Neuronal stem cell (in vitro differentiated cells): ENCODE measurements at regions not wholly inside any gene's neighbourhood (a gene's known extent, or its start where the extent isn't known, plus 50 kb on each side); places are given as distances from the start of the nearest gene placed in this dataset.
A peak's percentile ranks its signal among the peaks of the same experiment; 100 is the strongest.

Experiments
- DNase-seq: peaks from one replicate; pipeline ENCODE4 v3.0.0-alpha.2; 2013; ENCODE audit warnings: low spot score
- H2AFZ ChIP-seq: one replicate; pipeline ENCODE4 v1.6.1; 2013; ENCODE audit warnings: mild to moderate bottlenecking, low read length, inconsistent platforms
- H2AK5ac ChIP-seq: 2 replicates; pipeline ENCODE4 v1.6.1; 2013; ENCODE audit warnings: low read depth, mild to moderate bottlenecking, inconsistent platforms, low read length, moderate library complexity, mixed read lengths
- H2BK120ac ChIP-seq: 2 replicates; pipeline ENCODE4 v1.6.1; 2013; ENCODE audit warnings: low read depth, mild to moderate bottlenecking, inconsistent platforms, low read length, moderate library complexity, mixed read lengths
- H2BK12ac ChIP-seq: one replicate; pipeline ENCODE4 v1.6.1; 2013; ENCODE audit warnings: low read length, inconsistent platforms
- H2BK15ac ChIP-seq: 2 replicates; pipeline ENCODE4 v1.6.1; 2013; ENCODE audit warnings: mild to moderate bottlenecking, low read length, inconsistent platforms, mixed read lengths
- H2BK5ac ChIP-seq: one replicate; pipeline ENCODE4 v1.6.1; 2013; ENCODE audit warnings: inconsistent platforms, mild to moderate bottlenecking, low read length, moderate library complexity
- H3K14ac ChIP-seq: one replicate; pipeline ENCODE4 v1.6.1; 2013; ENCODE audit warnings: low read length, inconsistent platforms
- H3K18ac ChIP-seq: 2 replicates; pipeline ENCODE4 v1.6.1; 2013; ENCODE audit warnings: low read length, inconsistent platforms
- H3K23ac ChIP-seq: 2 replicates; pipeline ENCODE4 v1.6.1; 2013; ENCODE audit warnings: low read depth, mild to moderate bottlenecking, mixed read lengths, low read length, inconsistent platforms; ENCODE audit not compliant: poor library complexity
- H3K27ac ChIP-seq: replicated peaks from 3 replicates; pipeline ENCODE4 v1.5.1; 2013; ENCODE audit warnings: low read length, inconsistent platforms
- H3K27me3 ChIP-seq, 3 experiments: 2 replicates each; pipeline ENCODE4 v1.6.1; 2013; ENCODE audit warnings: low read length in 3 of 3, mild to moderate bottlenecking in 2 of 3, inconsistent platforms in 1 of 3, low read depth in 1 of 3, mixed read lengths in 1 of 3, moderate library complexity in 1 of 3; ENCODE audit not compliant: control insufficient read depth in 3 of 3, insufficient read depth in 3 of 3
- H3K36me3 ChIP-seq, 2 donors: replicated peaks in 1 of 2; 2 replicates each; pipeline ENCODE4 v1.6.1; 2013; ENCODE audit warnings: low read length in 2 of 2; ENCODE audit not compliant: control insufficient read depth in 2 of 2, insufficient read depth in 2 of 2
- H3K4ac ChIP-seq: 2 replicates; pipeline ENCODE4 v1.6.1; 2013; ENCODE audit warnings: inconsistent platforms, mild to moderate bottlenecking, low read length, moderate library complexity
- H3K4me1 ChIP-seq, 2 donors: 1 replicate in 1 of 2; 2 replicates in 1 of 2; pipeline ENCODE4 v1.6.1; 2013; ENCODE audit warnings: low read length in 2 of 2, low read depth in 1 of 2; ENCODE audit not compliant: control insufficient read depth in 2 of 2, insufficient read depth in 1 of 2
- H3K4me2 ChIP-seq: one replicate; pipeline ENCODE4 v1.6.1; 2013; ENCODE audit warnings: mild to moderate bottlenecking, low read length, inconsistent platforms; ENCODE audit not compliant: insufficient read depth, poor library complexity, severe bottlenecking
- H3K4me3 ChIP-seq, 2 donors: 2 replicates each; pipeline ENCODE4 v1.5.1; 2013; ENCODE audit warnings: low read length in 2 of 2, mild to moderate bottlenecking in 2 of 2, inconsistent platforms in 1 of 2, moderate library complexity in 1 of 2
- H3K79me1 ChIP-seq: one replicate; pipeline ENCODE4 v1.6.1; 2013; ENCODE audit warnings: low read depth, mild to moderate bottlenecking, inconsistent platforms, low read length, moderate library complexity
- H3K9ac ChIP-seq: one replicate; pipeline ENCODE4 v1.6.1; 2013; ENCODE audit warnings: mild to moderate bottlenecking, low read depth, low read length, inconsistent platforms; ENCODE audit not compliant: poor library complexity
- H3K9me3 ChIP-seq, 2 donors: replicated peaks in 1 of 2; 2 replicates each; pipeline versions ENCODE3 to v1.6.1; 2013; ENCODE audit warnings: low read length in 2 of 2, mild to moderate bottlenecking in 2 of 2, inconsistent platforms in 1 of 2, low read depth in 1 of 2, mixed read lengths in 1 of 2, moderate library complexity in 1 of 2; ENCODE audit not compliant: control insufficient read depth in 2 of 2, insufficient read depth in 1 of 2
- H4K8ac ChIP-seq: one replicate; pipeline ENCODE4 v1.6.1; 2013; ENCODE audit warnings: low read depth, mild to moderate bottlenecking, inconsistent platforms, low read length, moderate library complexity
- H4K91ac ChIP-seq: one replicate; pipeline ENCODE4 v1.6.1; 2013; ENCODE audit warnings: low read length, low read depth, mild to moderate bottlenecking, inconsistent platforms; ENCODE audit not compliant: poor library complexity
- WGBS, 2 donors: extraction: QIAGEN DNeasy Blood & Tissue Kit; methylation state at CpG; one replicate each; pipeline ENCODE4 v1.1.7; 2013; ENCODE audit warnings: missing lambda C conversion rate in 2 of 2, mixed read lengths in 1 of 2; ENCODE audit not compliant: insufficient read length in 2 of 2, insufficient replicate concordance in 1 of 2; ENCODE audit errors: extremely low coverage in 2 of 2; 5-methylcytosine and 5-hydroxymethylcytosine counted together

GRCh38 chr21:31505975-31506374 lies 153.5 kb upstream of the SOD1 start:
- no peaks in the 10 kb centered on the region for H3K9me3 ChIP-seq
- H3K4ac ChIP-seq: no peak overlapping the region
- no peaks in the 10 kb centered on the region for H3K27me3 ChIP-seq
- no peak overlapping the region for H2BK120ac ChIP-seq
- H2AK5ac ChIP-seq: no peak overlapping the region
- H3K14ac ChIP-seq: peak overlapping the region; percentile 66
- no peak overlapping the region for H4K8ac ChIP-seq
- H3K4me2 ChIP-seq: no peak overlapping the region
- no peak overlapping the region for H2BK5ac ChIP-seq
- no peak overlapping the region for H3K18ac ChIP-seq
- H3K79me1 ChIP-seq: no peaks in the 10 kb centered on the region
- peaks cover 0 to 13% of the 10 kb centered on the region in 2 donors for H3K36me3 ChIP-seq
- H3K4me3 ChIP-seq: no peak overlapping the region
- no peak for DNase-seq
- H2BK12ac ChIP-seq: no peak overlapping the region
- H3K23ac ChIP-seq: no peak overlapping the region
- peaks cover 0 to 10% of the 10 kb centered on the region in 2 donors for H3K4me1 ChIP-seq
- H3K27ac ChIP-seq: no peak overlapping the region
- no peak overlapping the region for H3K9ac ChIP-seq
- no peak overlapping the region for H4K91ac ChIP-seq
- 100% methylated on average over 2 of the region's 7 CpGs; no CpG with 5 or more reads in 1 of the 2 donors for WGBS, 2 donors
- no peak overlapping the region for H2AFZ ChIP-seq
- H2BK15ac ChIP-seq: no peak overlapping the region

- H3K36me3 ChIP-seq: peaks cover 0 to 9% of the 10 kb centered on the region in 2 donors
Measured at GRCh38 chr21:31503939-31504338, 155.6 kb upstream of the SOD1 start.

DNA sequence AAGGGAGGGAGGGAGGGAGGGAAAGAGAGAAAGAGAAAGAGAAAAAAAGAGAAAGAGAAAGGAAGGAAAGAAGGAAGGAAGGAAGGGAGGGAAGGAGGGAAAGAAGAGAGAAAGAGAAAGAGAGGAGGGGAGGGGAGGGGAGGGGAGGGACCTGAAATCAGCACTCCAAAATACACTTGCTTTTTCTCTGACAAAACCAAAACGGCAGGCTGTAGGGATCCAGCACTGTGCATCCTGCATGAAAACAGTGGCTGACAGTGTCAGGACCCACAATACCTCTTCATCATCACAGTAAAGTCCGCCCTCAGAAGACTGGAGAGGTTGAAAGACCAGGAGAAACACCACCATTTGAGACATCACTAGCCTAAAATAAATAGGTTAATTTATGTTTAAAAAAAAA lies 156.0 kb upstream of the SOD1 start:
- H3K79me1 ChIP-seq: no peaks in the 10 kb centered on the region
- no peak overlapping the region for H3K4me2 ChIP-seq
- no peak overlapping the region for H3K4me3 ChIP-seq
- H2AFZ ChIP-seq: no peak overlapping the region
- WGBS, 2 donors: no CpG with 5 or more reads among the region's 2 CpGs
- peaks cover 0 to 4% of the 10 kb centered on the region in 2 donors for H3K4me1 ChIP-seq
- H3K27ac ChIP-seq: no peak overlapping the region
- H4K8ac ChIP-seq: no peak overlapping the region
- no peak overlapping the region for H4K91ac ChIP-seq
- H2BK12ac ChIP-seq: no peak overlapping the region
- H3K36me3 ChIP-seq: peaks cover 0 to 9% of the 10 kb centered on the region in 2 donors
- H3K18ac ChIP-seq: no peak overlapping the region
- no peak overlapping the region for H3K23ac ChIP-seq
- H3K9ac ChIP-seq: no peak overlapping the region
- H3K27me3 ChIP-seq: no peaks in the 10 kb centered on the region
- no peak overlapping the region for H2BK15ac ChIP-seq
- no peak overlapping the region for H3K4ac ChIP-seq
- DNase-seq: no peak
- H2AK5ac ChIP-seq: no peak overlapping the region
- H2BK120ac ChIP-seq: no peak overlapping the region
- no peak overlapping the region for H3K14ac ChIP-seq
- no peaks in the 10 kb centered on the region for H3K9me3 ChIP-seq
- no peak overlapping the region for H2BK5ac ChIP-seq

More at GRCh38 chr21:31503939-31504338, 155.6 kb upstream of the SOD1 start:
- no peak overlapping the region for H3K4ac ChIP-seq
- no peak overlapping the region for H3K18ac ChIP-seq
- no peak overlapping the region for H3K4me2 ChIP-seq
- no peak overlapping the region for H3K9ac ChIP-seq
- H3K9me3 ChIP-seq: no peaks in the 10 kb centered on the region
- no peak overlapping the region for H2BK120ac ChIP-seq
- H3K4me1 ChIP-seq: peaks cover 0 to 5% of the 10 kb centered on the region in 2 donors
- no peak overlapping the region for H3K27ac ChIP-seq
- no peak for DNase-seq
- no peak overlapping the region for H2BK15ac ChIP-seq
- no peak overlapping the region for H2BK12ac ChIP-seq
- H4K8ac ChIP-seq: no peak overlapping the region
- no CpG with 5 or more reads among the region's 3 CpGs for WGBS, 2 donors
- H4K91ac ChIP-seq: no peak overlapping the region
- H2BK5ac ChIP-seq: no peak overlapping the region
- H2AFZ ChIP-seq: no peak overlapping the region
- H3K4me3 ChIP-seq: peak overlapping the region in 1 of 2 donors; percentile 56
- no peaks in the 10 kb centered on the region for H3K27me3 ChIP-seq
- H2AK5ac ChIP-seq: no peak overlapping the region
- H3K23ac ChIP-seq: no peak overlapping the region
- H3K14ac ChIP-seq: no peak overlapping the region
- H3K79me1 ChIP-seq: no peaks in the 10 kb centered on the region

DNA sequence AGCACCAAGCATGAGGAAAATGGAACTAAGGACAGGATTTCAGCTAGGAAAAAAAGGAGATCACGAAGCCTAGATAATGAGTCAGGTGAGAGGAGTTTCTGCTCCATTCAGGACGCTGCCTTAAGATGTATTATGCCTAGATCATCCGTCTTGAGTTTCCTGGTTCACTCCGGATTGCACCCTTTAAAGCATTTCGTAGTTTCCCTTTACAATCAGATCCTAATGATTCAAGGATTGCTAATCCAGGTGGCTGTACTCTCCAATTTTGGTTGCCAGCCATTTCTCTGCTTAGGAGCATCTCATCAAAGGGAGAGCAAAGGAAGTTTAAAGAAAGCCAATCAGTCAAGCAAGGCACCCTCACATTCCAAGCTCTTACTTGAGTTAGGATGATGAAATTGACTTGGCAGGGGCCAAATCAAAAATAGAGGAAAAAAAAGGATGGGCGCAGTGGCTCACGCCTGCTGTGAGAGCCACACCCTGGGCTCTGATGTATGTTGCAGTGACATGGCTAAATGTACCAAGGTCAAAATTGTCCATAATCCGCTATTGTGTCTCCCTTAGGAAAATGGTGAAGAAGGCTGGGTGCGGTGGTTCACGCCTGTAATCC lies 156.9 kb upstream of the SOD1 start:
- no peak overlapping the region for H2AK5ac ChIP-seq
- no peak overlapping the region for H3K23ac ChIP-seq
- H3K4ac ChIP-seq: no peak overlapping the region
- H3K36me3 ChIP-seq: peaks cover 3 to 9% of the 10 kb centered on the region in 2 donors
- H3K18ac ChIP-seq: no peak overlapping the region
- no peak overlapping the region for H2BK120ac ChIP-seq
- H2BK12ac ChIP-seq: no peak overlapping the region
- H3K4me3 ChIP-seq: no peak overlapping the region
- no peaks in the 10 kb centered on the region for H3K9me3 ChIP-seq
- H3K27ac ChIP-seq: no peak overlapping the region
- H2BK5ac ChIP-seq: no peak overlapping the region
- H3K79me1 ChIP-seq: peaks cover 2% of the 10 kb centered on the region
- no peak overlapping the region for H2AFZ ChIP-seq
- no CpG with 5 or more reads among the region's 10 CpGs for WGBS, 2 donors
- H3K14ac ChIP-seq: no peak overlapping the region
- peaks cover 0 to 7% of the 10 kb centered on the region in 2 donors for H3K4me1 ChIP-seq
- no peak overlapping the region for H3K9ac ChIP-seq
- H3K4me2 ChIP-seq: no peak overlapping the region
- H3K27me3 ChIP-seq: no peaks in the 10 kb centered on the region
- no peak overlapping the region for H4K8ac ChIP-seq
- H2BK15ac ChIP-seq: no peak overlapping the region
- no peak for DNase-seq
- H4K91ac ChIP-seq: no peak overlapping the region
